Suprapubic skin (tissue), 4 donors: ENCODE measurements at regions not wholly inside any gene's neighbourhood (a gene's known extent, or its start where the extent isn't known, plus 50 kb on each side); places are given as distances from the start of the nearest gene placed in this dataset.

Experiments used
- CTCF ChIP-seq, 2 donors: fragments of 200-600 bp in 1 of 2; fragments of 450-650 bp in 1 of 2; sonication (generic) in 1 of 2; IDR thresholded peaks; one replicate each; pipeline ENCODE4 v1.5.1; 2016 to 2019; ENCODE audit warnings: antibody characterized with exemption in 2 of 2, mild to moderate bottlenecking in 1 of 2, moderate library complexity in 1 of 2
- POLR2A ChIP-seq, 2 donors: fragments of 450-650 bp; IDR thresholded peaks; one replicate each; pipeline ENCODE4 v1.6.1; 2017; ENCODE audit warnings: antibody characterized with exemption in 2 of 2, mild to moderate bottlenecking in 2 of 2, moderate library complexity in 2 of 2
- POLR2AphosphoS5 ChIP-seq, 3 donors: sonication (generic); formaldehyde crosslinking; IDR thresholded peaks; one replicate each; pipeline ENCODE4 v1.6.1; 2017; ENCODE audit warnings: antibody characterized with exemption in 3 of 3

- TF ChIP-seq POLR2AphosphoS5 (IDR thresholded peaks at IDR 0.05) (no peak), CTCF (IDR thresholded peaks at IDR 0.05) (no peak), POLR2A (IDR thresholded peaks at IDR 0.05) (no peak)
Measured at GRCh38 chr5:67363180-67363709, 166.6 kb upstream of the CD180 start.
